ENCODE measurements at regions not wholly inside any gene's neighbourhood (a gene's known extent, or its start where the extent isn't known, plus 50 kb on each side); places are given as distances from the start of the nearest gene placed in this dataset.

DNA sequence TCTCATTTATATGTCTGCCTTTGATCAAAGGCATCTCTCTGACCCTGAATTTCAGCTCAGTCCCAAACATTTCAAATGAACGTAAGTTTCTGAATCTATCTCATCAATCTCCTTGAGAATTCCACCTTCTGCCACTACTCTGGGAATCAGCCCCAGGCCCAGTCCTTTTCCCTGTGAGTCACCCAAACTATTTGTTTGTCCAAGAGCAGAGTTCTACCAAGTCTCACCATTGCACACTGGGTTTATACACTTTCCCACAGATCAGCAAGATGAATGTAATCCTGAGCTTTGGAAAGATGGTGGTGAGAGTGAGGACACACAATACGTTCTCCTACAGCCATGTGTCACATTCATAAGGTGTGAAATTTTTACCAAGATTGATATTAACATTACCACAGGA, 251.3 kb upstream of the VWC2 start:
- TF ChIP-seq ZNF658 (tag by site-specific recombination; IDR thresholded peaks at IDR 0.05) (no peak), ZNF510 (tag by site-specific recombination; IDR thresholded peaks at IDR 0.05; ENCODE audit: insufficient replicate concordance) (no peak), ZEB2 (tag by site-specific recombination; IDR thresholded peaks at IDR 0.05) (no peak), ZNF777 (tag by site-specific recombination; IDR thresholded peaks at IDR 0.05; ENCODE audit: borderline replicate concordance) (no peak), ZNF292 (tag by site-specific recombination; IDR thresholded peaks at IDR 0.05; ENCODE audit: borderline replicate concordance, low read depth) (no peak), ZNF266 (tag by site-specific recombination; IDR thresholded peaks at IDR 0.05; ENCODE audit: low read depth) (no peak), OSR2 (tag by site-specific recombination; IDR thresholded peaks at IDR 0.05) (no peak)
- TF ChIP-seq, protein P1, sequence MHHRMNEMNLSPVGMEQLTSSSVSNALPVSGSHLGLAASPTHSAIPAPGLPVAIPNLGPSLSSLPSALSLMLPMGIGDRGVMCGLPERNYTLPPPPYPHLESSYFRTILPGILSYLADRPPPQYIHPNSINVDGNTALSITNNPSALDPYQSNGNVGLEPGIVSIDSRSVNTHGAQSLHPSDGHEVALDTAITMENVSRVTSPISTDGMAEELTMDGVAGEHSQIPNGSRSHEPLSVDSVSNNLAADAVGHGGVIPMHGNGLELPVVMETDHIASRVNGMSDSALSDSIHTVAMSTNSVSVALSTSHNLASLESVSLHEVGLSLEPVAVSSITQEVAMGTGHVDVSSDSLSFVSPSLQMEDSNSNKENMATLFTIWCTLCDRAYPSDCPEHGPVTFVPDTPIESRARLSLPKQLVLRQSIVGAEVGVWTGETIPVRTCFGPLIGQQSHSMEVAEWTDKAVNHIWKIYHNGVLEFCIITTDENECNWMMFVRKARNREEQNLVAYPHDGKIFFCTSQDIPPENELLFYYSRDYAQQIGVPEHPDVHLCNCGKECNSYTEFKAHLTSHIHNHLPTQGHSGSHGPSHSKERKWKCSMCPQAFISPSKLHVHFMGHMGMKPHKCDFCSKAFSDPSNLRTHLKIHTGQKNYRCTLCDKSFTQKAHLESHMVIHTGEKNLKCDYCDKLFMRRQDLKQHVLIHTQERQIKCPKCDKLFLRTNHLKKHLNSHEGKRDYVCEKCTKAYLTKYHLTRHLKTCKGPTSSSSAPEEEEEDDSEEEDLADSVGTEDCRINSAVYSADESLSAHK (tag by site-specific recombination; IDR thresholded peaks at IDR 0.05): no peak
- TF ChIP-seq, protein P2, sequence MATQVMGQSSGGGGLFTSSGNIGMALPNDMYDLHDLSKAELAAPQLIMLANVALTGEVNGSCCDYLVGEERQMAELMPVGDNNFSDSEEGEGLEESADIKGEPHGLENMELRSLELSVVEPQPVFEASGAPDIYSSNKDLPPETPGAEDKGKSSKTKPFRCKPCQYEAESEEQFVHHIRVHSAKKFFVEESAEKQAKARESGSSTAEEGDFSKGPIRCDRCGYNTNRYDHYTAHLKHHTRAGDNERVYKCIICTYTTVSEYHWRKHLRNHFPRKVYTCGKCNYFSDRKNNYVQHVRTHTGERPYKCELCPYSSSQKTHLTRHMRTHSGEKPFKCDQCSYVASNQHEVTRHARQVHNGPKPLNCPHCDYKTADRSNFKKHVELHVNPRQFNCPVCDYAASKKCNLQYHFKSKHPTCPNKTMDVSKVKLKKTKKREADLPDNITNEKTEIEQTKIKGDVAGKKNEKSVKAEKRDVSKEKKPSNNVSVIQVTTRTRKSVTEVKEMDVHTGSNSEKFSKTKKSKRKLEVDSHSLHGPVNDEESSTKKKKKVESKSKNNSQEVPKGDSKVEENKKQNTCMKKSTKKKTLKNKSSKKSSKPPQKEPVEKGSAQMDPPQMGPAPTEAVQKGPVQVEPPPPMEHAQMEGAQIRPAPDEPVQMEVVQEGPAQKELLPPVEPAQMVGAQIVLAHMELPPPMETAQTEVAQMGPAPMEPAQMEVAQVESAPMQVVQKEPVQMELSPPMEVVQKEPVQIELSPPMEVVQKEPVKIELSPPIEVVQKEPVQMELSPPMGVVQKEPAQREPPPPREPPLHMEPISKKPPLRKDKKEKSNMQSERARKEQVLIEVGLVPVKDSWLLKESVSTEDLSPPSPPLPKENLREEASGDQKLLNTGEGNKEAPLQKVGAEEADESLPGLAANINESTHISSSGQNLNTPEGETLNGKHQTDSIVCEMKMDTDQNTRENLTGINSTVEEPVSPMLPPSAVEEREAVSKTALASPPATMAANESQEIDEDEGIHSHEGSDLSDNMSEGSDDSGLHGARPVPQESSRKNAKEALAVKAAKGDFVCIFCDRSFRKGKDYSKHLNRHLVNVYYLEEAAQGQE (tag by site-specific recombination; IDR thresholded peaks at IDR 0.05): no peak
- POLR2A ChIA-PET: no interaction called here
- no peaks in the 10 kb centered on the region for H3K4me1 ChIP-seq (ENCODE audit: control insufficient read depth, insufficient read depth, low read length)
- H3K4me3 ChIP-seq (ENCODE audit: low read depth, low read length): no peak overlapping the region
- no peaks in the 10 kb centered on the region for H3K36me3 ChIP-seq (ENCODE audit: control insufficient read depth in 2 of 2, insufficient read depth in 1 of 2, low read length in 2 of 2)
- H3K27ac ChIP-seq (ENCODE audit: extremely low read depth, low read depth, low read length): no peak overlapping the region
- CTCF ChIA-PET: no interaction called here
- H3K9me3 ChIP-seq (ENCODE audit: control insufficient read depth, insufficient read depth, low read depth, low read length): no peaks in the 10 kb centered on the region

DNA sequence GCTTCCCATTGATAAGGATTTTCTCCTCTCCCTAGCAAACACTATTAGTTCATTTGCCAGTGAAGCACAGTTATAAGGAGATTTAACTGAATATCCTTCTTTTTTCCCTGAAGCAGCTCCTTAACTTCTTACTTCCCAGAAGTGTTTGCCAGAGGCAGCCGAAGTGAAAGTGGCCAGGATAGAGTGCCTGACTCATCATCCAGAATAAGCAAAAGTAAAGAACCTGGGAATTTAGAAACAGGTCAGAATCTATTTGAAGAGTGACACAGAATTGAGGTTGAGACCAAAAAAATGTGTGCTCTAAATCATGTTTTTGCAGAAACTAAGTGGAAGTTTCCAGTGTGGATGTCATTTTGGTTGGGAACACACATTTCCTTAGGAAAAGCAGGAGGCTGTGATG, 249.6 kb upstream of the VWC2 start:
- POLR2A ChIA-PET: no interaction called here
- CTCF ChIA-PET: interaction anchor here (0.6 kb wide), 1 partner anchor 52 kb away, joined by 5 read pairs; no protein-coding TSS in a partner anchor
- Histone ChIP-seq H3K4me1 (ENCODE audit: control insufficient read depth, insufficient read depth, low read length) (no peaks in the 10 kb centered on the region), H3K27ac (ENCODE audit: extremely low read depth, low read depth, low read length) (no peak overlapping the region), H3K9me3 (ENCODE audit: control insufficient read depth, insufficient read depth, low read depth, low read length) (no peaks in the 10 kb centered on the region), H3K36me3 (ENCODE audit: control insufficient read depth in 2 of 2, insufficient read depth in 1 of 2, low read length in 2 of 2) (no peaks in the 10 kb centered on the region), H3K4me3 (ENCODE audit: low read depth, low read length) (no peak overlapping the region)
- TF ChIP-seq ZNF747 (tag by site-specific recombination; IDR thresholded peaks at IDR 0.05): no peak
- no peak for TF ChIP-seq ZIC2 (tag by site-specific recombination; IDR thresholded peaks at IDR 0.05)
- TF ChIP-seq ZNF394 (tag by site-specific recombination; IDR thresholded peaks at IDR 0.05; ENCODE audit: borderline replicate concordance): no peak
- TF ChIP-seq ZSCAN23 (tag by site-specific recombination; IDR thresholded peaks at IDR 0.05): no peak
- no peak for TF ChIP-seq ZNF292 (tag by site-specific recombination; IDR thresholded peaks at IDR 0.05; ENCODE audit: borderline replicate concordance, low read depth)
- TF ChIP-seq, protein P3, sequence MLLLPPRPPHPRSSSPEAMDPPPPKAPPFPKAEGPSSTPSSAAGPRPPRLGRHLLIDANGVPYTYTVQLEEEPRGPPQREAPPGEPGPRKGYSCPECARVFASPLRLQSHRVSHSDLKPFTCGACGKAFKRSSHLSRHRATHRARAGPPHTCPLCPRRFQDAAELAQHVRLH (tag by site-specific recombination; IDR thresholded peaks at IDR 0.05): no peak
- no peak for TF ChIP-seq ZXDB (tag by site-specific recombination; IDR thresholded peaks at IDR 0.05)
- no peak for TF ChIP-seq ZNF274 (IDR thresholded peaks at IDR 0.05; ENCODE audit: low read length)
- TF ChIP-seq ZNF274 (tag by site-specific recombination; IDR thresholded peaks at IDR 0.05; ENCODE audit: borderline replicate concordance): no peak
- TF ChIP-seq ZNF10 (tag by site-specific recombination; IDR thresholded peaks at IDR 0.05): no peak
- TF ChIP-seq ZNF514 (tag by site-specific recombination; IDR thresholded peaks at IDR 0.05): no peak
- no peak for TF ChIP-seq ZNF600 (tag by site-specific recombination; IDR thresholded peaks at IDR 0.05)
- no peak for TF ChIP-seq ZFP41 (tag by site-specific recombination; IDR thresholded peaks at IDR 0.05; ENCODE audit: borderline replicate concordance)
- TF ChIP-seq, protein P4, sequence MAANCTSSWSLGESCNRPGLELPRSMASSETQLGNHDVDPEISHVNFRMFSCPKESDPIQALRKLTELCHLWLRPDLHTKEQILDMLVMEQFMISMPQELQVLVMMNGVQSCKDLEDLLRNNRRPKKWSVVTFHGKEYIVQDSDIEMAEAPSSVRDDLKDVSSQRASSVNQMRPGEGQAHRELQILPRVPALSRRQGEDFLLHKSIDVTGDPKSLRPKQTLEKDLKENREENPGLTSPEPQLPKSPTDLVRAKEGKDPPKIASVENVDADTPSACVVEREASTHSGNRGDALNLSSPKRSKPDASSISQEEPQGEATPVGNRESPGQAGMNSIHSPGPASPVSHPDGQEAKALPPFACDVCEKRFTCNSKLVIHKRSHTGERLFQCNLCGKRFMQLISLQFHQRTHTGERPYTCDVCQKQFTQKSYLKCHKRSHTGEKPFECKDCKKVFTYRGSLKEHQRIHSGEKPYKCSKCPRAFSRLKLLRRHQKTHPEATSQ (tag by site-specific recombination; IDR thresholded peaks at IDR 0.05): no peak

Data from HEK293 (cell line).